Hepatocyte (in vitro differentiated cells): ENCODE measurements at regions not wholly inside any gene's neighbourhood (a gene's known extent, or its start where the extent isn't known, plus 50 kb on each side); places are given as distances from the start of the nearest gene placed in this dataset.

Experiments
- DNase-seq: peaks from one replicate; pipeline ENCODE4 v3.0.0-alpha.2; 2016; ENCODE audit warnings: low spot score
- H2AFZ ChIP-seq: fragments of 200-600 bp; sonication (generic); 2 replicates; pipeline ENCODE4 v1.6.0; 2016; ENCODE audit warnings: antibody characterized with exemption, mild to moderate bottlenecking
- H3K27ac ChIP-seq: fragments of 200-600 bp; sonication (generic); 2 replicates; pipeline ENCODE4 v1.5.1; 2016; ENCODE audit warnings: mild to moderate bottlenecking
- H3K27me3 ChIP-seq: fragments of 200-600 bp; sonication (generic); 2 replicates; pipeline ENCODE4 v1.6.1; 2016
- H3K36me3 ChIP-seq: fragments of 200-600 bp; sonication (generic); replicated peaks from 2 replicates; pipeline ENCODE4 v1.5.1; 2016; ENCODE audit warnings: low read depth; ENCODE audit not compliant: insufficient read depth
- H3K4me1 ChIP-seq: fragments of 200-600 bp; sonication (generic); 2 replicates; pipeline ENCODE4 v1.5.1; 2016; ENCODE audit warnings: mild to moderate bottlenecking, moderate library complexity; ENCODE audit not compliant: insufficient read depth
- H3K4me2 ChIP-seq: fragments of 200-600 bp; sonication (generic); 2 replicates; pipeline ENCODE4 v1.6.0; 2016
- H3K4me3 ChIP-seq: fragments of 200-600 bp; sonication (generic); 2 replicates; pipeline ENCODE4 v1.5.1; 2016; ENCODE audit warnings: mild to moderate bottlenecking
- H3K79me2 ChIP-seq: fragments of 200-600 bp; sonication (generic); 2 replicates; pipeline ENCODE4 v1.6.0; 2017; ENCODE audit warnings: mild to moderate bottlenecking
- H3K9me2 ChIP-seq: fragments of 200-600 bp; sonication (generic); replicated peaks from 2 replicates; pipeline ENCODE4 v1.6.0; 2017; ENCODE audit warnings: mild to moderate bottlenecking; ENCODE audit not compliant: insufficient read depth
- H3K9me3 ChIP-seq: fragments of 200-600 bp; sonication (generic); 2 replicates; pipeline ENCODE4 v1.5.1; 2016; ENCODE audit warnings: low read depth, mild to moderate bottlenecking
- H4K20me1 ChIP-seq: fragments of 200-600 bp; sonication (generic); 2 replicates; pipeline ENCODE4 v1.6.0; 2016; ENCODE audit warnings: mild to moderate bottlenecking; ENCODE audit not compliant: insufficient read depth, poor library complexity, severe bottlenecking
- EZH2 ChIP-seq: fragments of 200-600 bp; sonication (generic); IDR thresholded peaks from 2 replicates; pipeline ENCODE4 v1.6.1; 2016; ENCODE audit warnings: antibody characterized with exemption, mild to moderate bottlenecking, borderline replicate concordance
- EZH2phosphoT487 ChIP-seq: fragments of 200-600 bp; sonication (generic); IDR thresholded peaks from one replicate; pipeline ENCODE4 v1.6.1; 2018; ENCODE audit warnings: antibody characterized with exemption, mild to moderate bottlenecking, low read depth, moderate library complexity; ENCODE audit not compliant: unreplicated experiment, severe bottlenecking
- WGBS: methylation state at CpG from one replicate; pipeline ENCODE4 v1.1.6; 2016; ENCODE audit warnings: low lambda C conversion rate; ENCODE audit errors: missing lambda C conversion rate; 5-methylcytosine and 5-hydroxymethylcytosine counted together
- TF ChIP-seq, protein P1 (sequence below): fragments of 200-600 bp; sonication (generic); IDR thresholded peaks from 2 replicates; pipeline ENCODE4 v1.5.1; 2016; ENCODE audit warnings: antibody characterized with exemption, mild to moderate bottlenecking; ENCODE audit not compliant: poor library complexity

DNA sequence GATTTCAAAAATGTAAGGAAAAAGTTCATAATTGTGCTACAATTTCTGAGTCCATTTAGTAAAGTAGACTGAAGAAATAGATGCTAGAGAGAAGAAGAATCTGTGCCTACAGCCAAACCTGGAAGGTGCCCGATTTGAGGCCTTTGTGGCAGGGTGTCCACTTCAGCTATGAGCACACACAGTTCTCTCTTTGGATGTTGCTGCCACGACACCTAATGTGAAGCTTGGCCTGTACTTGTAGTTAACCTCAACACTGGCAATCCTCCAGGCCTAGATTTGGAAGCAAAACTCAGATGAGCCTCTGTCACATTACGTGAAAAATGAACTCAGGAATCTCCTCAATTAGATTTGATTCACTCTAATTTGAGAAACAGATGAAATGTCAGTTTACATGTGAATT lies 90.1 kb upstream of the LRP1B start:
- DNase-seq: no peak
- 60% methylated on average over 3 of the region's 3 CpGs for WGBS

DNA sequence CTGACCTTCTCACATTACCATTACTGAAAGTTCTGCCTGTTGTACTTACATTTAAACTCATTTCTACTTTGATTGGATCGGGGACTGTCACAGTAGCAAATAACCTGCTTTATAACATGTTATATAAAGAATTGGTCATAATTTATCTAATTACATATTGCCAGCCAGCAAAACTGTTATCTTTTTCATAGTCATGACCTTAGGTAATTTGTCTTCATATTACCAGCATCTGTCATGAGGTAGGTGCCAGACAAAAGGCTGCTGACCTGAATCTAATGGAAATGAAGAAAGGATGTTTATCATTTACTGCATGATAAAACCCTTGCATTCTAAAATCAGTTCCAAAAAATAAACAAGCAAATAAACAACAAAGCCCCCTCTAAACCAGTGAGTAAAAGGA lies 89.4 kb upstream of the LRP1B start:
- no peaks in the 10 kb centered on the region for H4K20me1 ChIP-seq
- no peaks in the 10 kb centered on the region for H3K36me3 ChIP-seq

More for the DNA sequence above, 90.1 kb upstream of the LRP1B start:
- Histone ChIP-seq H3K4me1 (no peaks in the 10 kb centered on the region), H3K9me2 (no peaks in the 10 kb centered on the region), H3K79me2 (no peaks in the 10 kb centered on the region), H3K9me3 (no peaks in the 10 kb centered on the region), H3K36me3 (no peaks in the 10 kb centered on the region), H4K20me1 (no peaks in the 10 kb centered on the region), H3K27ac (no peak overlapping the region), H3K27me3 (no peaks in the 10 kb centered on the region), H3K4me2 (no peak overlapping the region), H2AFZ (no peak overlapping the region), H3K4me3 (no peak overlapping the region)
- TF ChIP-seq EZH2phosphoT487 (no peak), EZH2 (no peak)
- TF ChIP-seq, protein P1, sequence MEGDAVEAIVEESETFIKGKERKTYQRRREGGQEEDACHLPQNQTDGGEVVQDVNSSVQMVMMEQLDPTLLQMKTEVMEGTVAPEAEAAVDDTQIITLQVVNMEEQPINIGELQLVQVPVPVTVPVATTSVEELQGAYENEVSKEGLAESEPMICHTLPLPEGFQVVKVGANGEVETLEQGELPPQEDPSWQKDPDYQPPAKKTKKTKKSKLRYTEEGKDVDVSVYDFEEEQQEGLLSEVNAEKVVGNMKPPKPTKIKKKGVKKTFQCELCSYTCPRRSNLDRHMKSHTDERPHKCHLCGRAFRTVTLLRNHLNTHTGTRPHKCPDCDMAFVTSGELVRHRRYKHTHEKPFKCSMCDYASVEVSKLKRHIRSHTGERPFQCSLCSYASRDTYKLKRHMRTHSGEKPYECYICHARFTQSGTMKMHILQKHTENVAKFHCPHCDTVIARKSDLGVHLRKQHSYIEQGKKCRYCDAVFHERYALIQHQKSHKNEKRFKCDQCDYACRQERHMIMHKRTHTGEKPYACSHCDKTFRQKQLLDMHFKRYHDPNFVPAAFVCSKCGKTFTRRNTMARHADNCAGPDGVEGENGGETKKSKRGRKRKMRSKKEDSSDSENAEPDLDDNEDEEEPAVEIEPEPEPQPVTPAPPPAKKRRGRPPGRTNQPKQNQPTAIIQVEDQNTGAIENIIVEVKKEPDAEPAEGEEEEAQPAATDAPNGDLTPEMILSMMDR: no peak

GRCh38 chr2:142218471-142218870 lies 87.7 kb upstream of the LRP1B start:
- TF ChIP-seq EZH2phosphoT487 (no peak), EZH2 (no peak)
- TF ChIP-seq, protein P1: no peak
- H3K9me3 ChIP-seq: no peaks in the 10 kb centered on the region
- H3K27me3 ChIP-seq: no peaks in the 10 kb centered on the region

More for the DNA sequence above, 89.4 kb upstream of the LRP1B start:
- no peaks in the 10 kb centered on the region for H3K9me3 ChIP-seq
- H3K79me2 ChIP-seq: no peaks in the 10 kb centered on the region
- DNase-seq: no peak
- 100% methylated on average over 1 of the region's 1 CpG for WGBS
- no peak overlapping the region for H2AFZ ChIP-seq
- H3K27ac ChIP-seq: no peak overlapping the region
- H3K27me3 ChIP-seq: no peaks in the 10 kb centered on the region
- no peak for TF ChIP-seq EZH2
- TF ChIP-seq, protein P1: no peak
- TF ChIP-seq EZH2phosphoT487: no peak
- no peak overlapping the region for H3K4me3 ChIP-seq
- no peak overlapping the region for H3K4me2 ChIP-seq
- H3K4me1 ChIP-seq: no peaks in the 10 kb centered on the region
- no peaks in the 10 kb centered on the region for H3K9me2 ChIP-seq

GRCh38 chr2:142217804-142218203 lies 87.0 kb upstream of the LRP1B start:
- no peak for TF ChIP-seq EZH2phosphoT487
- TF ChIP-seq, protein P1: no peak
- no peak for TF ChIP-seq EZH2
- Histone ChIP-seq H2AFZ (no peak overlapping the region), H3K4me3 (no peak overlapping the region), H3K4me1 (no peaks in the 10 kb centered on the region), H3K9me3 (no peaks in the 10 kb centered on the region), H3K36me3 (no peaks in the 10 kb centered on the region), H3K27ac (no peak overlapping the region), H4K20me1 (no peaks in the 10 kb centered on the region), H3K4me2 (no peak overlapping the region), H3K9me2 (no peaks in the 10 kb centered on the region), H3K79me2 (no peaks in the 10 kb centered on the region), H3K27me3 (no peaks in the 10 kb centered on the region)
- no peak for DNase-seq

More at GRCh38 chr2:142218471-142218870, 87.7 kb upstream of the LRP1B start:
- Histone ChIP-seq H4K20me1 (no peaks in the 10 kb centered on the region), H3K9me2 (no peaks in the 10 kb centered on the region), H3K27ac (no peak overlapping the region), H3K36me3 (no peaks in the 10 kb centered on the region), H3K4me3 (no peak overlapping the region), H2AFZ (no peak overlapping the region), H3K79me2 (no peaks in the 10 kb centered on the region), H3K4me1 (no peaks in the 10 kb centered on the region), H3K4me2 (no peak overlapping the region)
- no peak for DNase-seq
- WGBS: 59% methylated on average over 3 of the region's 3 CpGs
